Type B pancreatic cell (in vitro differentiated cells): ENCODE measurements at regions not wholly inside any gene's neighbourhood (a gene's known extent, or its start where the extent isn't known, plus 50 kb on each side); places are given as distances from the start of the nearest gene placed in this dataset.

ENCODE experiments used
- DNase-seq: peaks from one replicate; pipeline ENCODE4 v3.0.0; 2021; ENCODE audit warnings: mixed read lengths; ENCODE audit not compliant: unreplicated experiment; ENCODE audit errors: extremely low spot score
- H3K27ac Mint-ChIP-seq: 2 replicates; pipeline ENCODE4 v1.8.0; 2021; ENCODE audit warnings: mild to moderate bottlenecking, mixed read lengths
- H3K27me3 Mint-ChIP-seq: 2 replicates; pipeline ENCODE4 v1.8.0; 2021; ENCODE audit warnings: mixed read lengths
- H3K36me3 Mint-ChIP-seq: 2 replicates; pipeline ENCODE4 v1.8.0; 2021; ENCODE audit warnings: mixed read lengths
- H3K4me1 Mint-ChIP-seq: one replicate; pipeline ENCODE4 v1.8.0; 2021; ENCODE audit warnings: mixed read lengths; ENCODE audit not compliant: unreplicated experiment
- H3K4me3 Mint-ChIP-seq: 2 replicates; pipeline ENCODE4 v1.8.0; 2021; ENCODE audit warnings: mild to moderate bottlenecking, mixed read lengths
- H3K9me3 Mint-ChIP-seq: 2 replicates; pipeline ENCODE4 v1.8.0; 2021; ENCODE audit warnings: mixed read lengths
- CTCF ChIP-seq: fragments of 200-600 bp; sonication (generic); conservative IDR thresholded peaks from 2 replicates; pipeline ENCODE4 v1.5.0; 2021; ENCODE audit warnings: antibody characterized with exemption, mild to moderate bottlenecking

- Mint-ChIP-seq H3K27me3 (peaks cover 47% of the 10 kb centered on the region), H3K9me3 (no peaks in the 10 kb centered on the region), H3K36me3 (no peaks in the 10 kb centered on the region), H3K4me1 (no peaks in the 10 kb centered on the region), H3K27ac (no peak overlapping the region), H3K4me3 (no peak overlapping the region)
- no peak for DNase-seq
- TF ChIP-seq CTCF = no peak
Observed at GRCh38 chr12:13702381-13702780, 279.0 kb downstream of the GRIN2B start.

DNA sequence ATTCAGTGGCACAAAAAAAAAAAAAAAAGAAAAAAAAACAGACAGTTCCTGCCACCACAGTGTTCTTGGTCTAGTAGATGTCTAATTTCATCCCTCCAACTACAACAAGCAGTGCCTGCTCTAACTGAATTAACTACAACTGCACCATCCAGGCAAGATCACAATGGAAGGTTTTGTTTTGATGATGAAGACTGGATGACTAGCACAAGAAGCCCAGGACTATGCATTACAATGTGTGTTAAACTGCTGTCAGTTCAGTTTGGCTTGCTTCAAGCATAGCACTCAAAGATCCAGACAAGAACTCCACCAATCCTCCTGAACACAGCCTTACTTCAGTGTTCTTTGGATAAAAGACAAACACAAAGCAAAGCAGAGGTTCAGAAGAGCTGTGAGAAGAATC is 279.9 kb downstream of the GRIN2B start:
- no peak overlapping the region for H3K27ac Mint-ChIP-seq
- no peak for TF ChIP-seq CTCF
- H3K27me3 Mint-ChIP-seq = peaks cover 40% of the 10 kb centered on the region
- no peaks in the 10 kb centered on the region for H3K36me3 Mint-ChIP-seq
- H3K4me1 Mint-ChIP-seq = no peaks in the 10 kb centered on the region
- H3K9me3 Mint-ChIP-seq = no peaks in the 10 kb centered on the region
- H3K4me3 Mint-ChIP-seq = no peak overlapping the region
- no peak for DNase-seq

- H3K36me3 Mint-ChIP-seq = no peaks in the 10 kb centered on the region
- DNase-seq = no peak
- no peaks in the 10 kb centered on the region for H3K4me1 Mint-ChIP-seq
- TF ChIP-seq CTCF = no peak
- H3K9me3 Mint-ChIP-seq = peaks cover 5% of the 10 kb centered on the region
- no peak overlapping the region for H3K27ac Mint-ChIP-seq
- peaks cover 35% of the 10 kb centered on the region for H3K27me3 Mint-ChIP-seq
- no peak overlapping the region for H3K4me3 Mint-ChIP-seq
Observed at GRCh38 chr12:13697973-13698372, 283.4 kb downstream of the GRIN2B start.

- TF ChIP-seq CTCF = no peak
- Mint-ChIP-seq H3K4me1 (no peaks in the 10 kb centered on the region), H3K9me3 (peaks cover 5% of the 10 kb centered on the region), H3K36me3 (no peaks in the 10 kb centered on the region), H3K27me3 (peaks cover 32% of the 10 kb centered on the region), H3K27ac (no peak overlapping the region), H3K4me3 (no peak overlapping the region)
- DNase-seq = no peak
Observed at GRCh38 chr12:13695781-13696180, 285.6 kb downstream of the GRIN2B start.

DNA sequence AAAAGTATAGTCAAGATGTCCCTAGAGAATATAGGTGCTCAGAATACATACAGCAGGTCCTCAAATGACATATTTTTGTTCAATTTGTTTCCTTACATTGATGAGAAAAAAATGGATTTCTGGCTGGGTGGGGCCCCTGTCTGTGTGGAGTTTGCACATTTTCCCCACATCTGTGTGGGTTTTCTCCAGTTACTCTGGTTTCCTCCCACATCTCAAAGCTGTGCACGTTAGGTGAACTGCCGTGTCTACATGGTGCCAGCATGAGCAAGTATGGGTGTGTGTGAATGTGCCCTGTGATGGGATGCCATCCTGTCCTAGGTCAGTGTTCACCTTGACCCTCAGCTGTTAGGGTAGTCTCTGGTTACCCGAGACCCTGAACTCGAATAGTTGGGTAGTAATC is 289.1 kb downstream of the GRIN2B start:
- no peak for DNase-seq
- no peak for TF ChIP-seq CTCF
- no peak overlapping the region for H3K4me3 Mint-ChIP-seq
- no peak overlapping the region for H3K27ac Mint-ChIP-seq
- H3K9me3 Mint-ChIP-seq = peaks cover 5% of the 10 kb centered on the region
- H3K36me3 Mint-ChIP-seq = no peaks in the 10 kb centered on the region
- no peaks in the 10 kb centered on the region for H3K4me1 Mint-ChIP-seq
- peaks cover 40% of the 10 kb centered on the region for H3K27me3 Mint-ChIP-seq

- peaks cover 39% of the 10 kb centered on the region for H3K27me3 Mint-ChIP-seq
- no peaks in the 10 kb centered on the region for H3K4me1 Mint-ChIP-seq
- H3K9me3 Mint-ChIP-seq = peaks cover 5% of the 10 kb centered on the region
- H3K4me3 Mint-ChIP-seq = no peak overlapping the region
- no peaks in the 10 kb centered on the region for H3K36me3 Mint-ChIP-seq
- no peak for DNase-seq
- H3K27ac Mint-ChIP-seq = no peak overlapping the region
- TF ChIP-seq CTCF = no peak
Observed at GRCh38 chr12:13691598-13691997, 289.8 kb downstream of the GRIN2B start.
